CD14-positive monocyte (primary cell): ENCODE measurements at regions not wholly inside any gene's neighbourhood (a gene's known extent, or its start where the extent isn't known, plus 50 kb on each side); places are given as distances from the start of the nearest gene placed in this dataset.

ENCODE experiments used
- DNase-seq, 3 donors: peaks; one replicate each; pipeline ENCODE4 v3.0.0-alpha.2; 2011 to 2022
- H2AFZ ChIP-seq: 2 replicates; pipeline ENCODE4 v1.6.0; 2012; ENCODE audit warnings: mild to moderate bottlenecking, low read depth, low read length, inconsistent platforms; ENCODE audit not compliant: insufficient read depth, poor library complexity, severe bottlenecking
- H3K27ac ChIP-seq, 2 donors: 1 replicate in 1 of 2; 2 replicates in 1 of 2; pipeline ENCODE4 v1.5.1; 2012 to 2013; ENCODE audit warnings: low read length in 2 of 2, control low read depth in 1 of 2, inconsistent platforms in 1 of 2, low read depth in 1 of 2, mild to moderate bottlenecking in 1 of 2
- H3K27me3 ChIP-seq, 2 donors: one replicate each; pipeline versions ENCODE4 v1.6.0 to v1.6.1; 2011 to 2013; ENCODE audit warnings: low read length in 2 of 2; ENCODE audit not compliant: control insufficient read depth in 2 of 2, insufficient read depth in 2 of 2
- H3K36me3 ChIP-seq, 2 donors: replicated peaks in 1 of 2; 1 replicate in 1 of 2; 2 replicates in 1 of 2; pipeline versions ENCODE4 v1.5.1 to v1.6.1; 2012 to 2013; ENCODE audit warnings: low read length in 2 of 2, control low read depth in 1 of 2, inconsistent platforms in 1 of 2, mild to moderate bottlenecking in 1 of 2; ENCODE audit not compliant: insufficient read depth in 2 of 2, control insufficient read depth in 1 of 2
- H3K4me1 ChIP-seq, 2 donors: 1 replicate in 1 of 2; 2 replicates in 1 of 2; pipeline versions ENCODE4 v1.5.1 to v1.6.1; 2012 to 2013; ENCODE audit warnings: low read length in 2 of 2, control low read depth in 1 of 2, inconsistent platforms in 1 of 2, mild to moderate bottlenecking in 1 of 2, moderate library complexity in 1 of 2; ENCODE audit not compliant: insufficient read depth in 2 of 2, control insufficient read depth in 1 of 2
- H3K4me2 ChIP-seq: replicated peaks from 2 replicates; pipeline ENCODE3; 2012; ENCODE audit warnings: low read length, moderate library complexity, mild to moderate bottlenecking; ENCODE audit not compliant: poor library complexity, severe bottlenecking; ENCODE audit errors: extremely low read depth
- H3K4me3 ChIP-seq, 3 experiments: fragments of 200-600 bp in 1 of 3; sonication (generic) in 1 of 3; replicated peaks in 1 of 3; 1 replicate in 2 of 3; 2 replicates in 1 of 3; pipeline ENCODE4 v1.5.1; 2011 to 2013; ENCODE audit warnings: low read length in 3 of 3, mild to moderate bottlenecking in 3 of 3, control low read depth in 2 of 3, low read depth in 2 of 3, inconsistent platforms in 1 of 3, moderate library complexity in 1 of 3
- H3K79me2 ChIP-seq: 2 replicates; pipeline ENCODE4 v1.6.0; 2012; ENCODE audit warnings: mild to moderate bottlenecking, control low read depth, inconsistent platforms, low read length, moderate library complexity; ENCODE audit not compliant: insufficient read depth
- H3K9ac ChIP-seq: 2 replicates; pipeline ENCODE4 v1.6.0; 2017; ENCODE audit warnings: low read length, mild to moderate bottlenecking; ENCODE audit not compliant: insufficient read depth, poor library complexity, severe bottlenecking
- H3K9me3 ChIP-seq, 2 donors: replicated peaks in 1 of 2; 1 replicate in 1 of 2; 2 replicates in 1 of 2; pipeline versions ENCODE4 v1.5.1 to v1.6.1; 2012 to 2013; ENCODE audit warnings: low read length in 2 of 2, control low read depth in 1 of 2; ENCODE audit not compliant: control insufficient read depth in 1 of 2, insufficient read depth in 1 of 2
- H4K20me1 ChIP-seq: 2 replicates; pipeline ENCODE4 v1.6.0; 2012; ENCODE audit warnings: mild to moderate bottlenecking, low read length, control low read depth, moderate library complexity; ENCODE audit not compliant: insufficient read depth
- H3K27ac Mint-ChIP-seq, 7 donors: one replicate each; pipeline ENCODE4 v1.8.0; 2020; ENCODE audit warnings: mild to moderate bottlenecking in 7 of 7, mixed read lengths in 7 of 7, moderate library complexity in 6 of 7, inconsistent platforms in 2 of 7
- H3K27me3 Mint-ChIP-seq, 3 donors: one replicate each; pipeline ENCODE4 v1.8.0; 2021 to 2022; ENCODE audit warnings: low read depth in 3 of 3, mild to moderate bottlenecking in 3 of 3, mixed read lengths in 3 of 3, moderate library complexity in 3 of 3, inconsistent platforms in 1 of 3
- H3K36me3 Mint-ChIP-seq, 2 donors: one replicate each; pipeline ENCODE4 v1.8.0; 2020; ENCODE audit warnings: mixed read lengths in 2 of 2, inconsistent platforms in 1 of 2, mild to moderate bottlenecking in 1 of 2
- H3K4me1 Mint-ChIP-seq: one replicate; pipeline ENCODE4 v1.8.0; 2020; ENCODE audit warnings: mild to moderate bottlenecking, mixed read lengths
- H3K4me3 Mint-ChIP-seq, 2 donors: one replicate each; pipeline ENCODE4 v1.8.0; 2020; ENCODE audit warnings: mild to moderate bottlenecking in 2 of 2, mixed read lengths in 2 of 2, moderate library complexity in 1 of 2
- H3K9me3 Mint-ChIP-seq, 7 donors: one replicate each; pipeline ENCODE4 v1.8.0; 2020 to 2022; ENCODE audit warnings: mixed read lengths in 7 of 7, mild to moderate bottlenecking in 6 of 7, moderate library complexity in 6 of 7, inconsistent platforms in 2 of 7
- WGBS: methylation state at CpG from one replicate; pipeline ENCODE4 v1.1.5; 2013; ENCODE audit warnings: missing lambda C conversion rate; ENCODE audit not compliant: insufficient coverage; 5-methylcytosine and 5-hydroxymethylcytosine counted together
- intact Hi-C, 2 donors: fragments of 100-400 bp; cut with micrococcal nuclease; formaldehyde crosslinking; loops; one replicate each; pipeline versions ENCODE4 v1.15.0 to v1.15.1; 2023
- TF ChIP-seq, protein P1 (sequence below): fragments of 200-600 bp; IDR thresholded peaks from one replicate; pipeline ENCODE4 v1.8.0; 2022; ENCODE audit warnings: antibody characterized with exemption, mild to moderate bottlenecking

GRCh38 chr15:93866948-93867347, 364.4 kb upstream of the MCTP2 start:
- H3K9ac ChIP-seq = no peak overlapping the region
- Mint-ChIP-seq H3K4me1 (peaks cover 53% of the 10 kb centered on the region), H3K36me3 (peaks cover 5 to 6% of the 10 kb centered on the region in 2 donors), H3K27me3 (peaks cover 0 to 2% (median 0%) of the 10 kb centered on the region in 3 donors), H3K4me3 (no peak overlapping the region), H3K9me3 (peaks cover 0 to 4% (median 2%) of the 10 kb centered on the region in 7 donors), H3K27ac (no peak overlapping the region)
- H3K9me3 ChIP-seq = no peaks in the 10 kb centered on the region
- WGBS = no CpG with 5 or more reads among the region's 1 CpG
- peaks cover 49 to 51% of the 10 kb centered on the region in 2 donors for H3K4me1 ChIP-seq
- H3K36me3 ChIP-seq = no peaks in the 10 kb centered on the region
- TF ChIP-seq, protein P1, sequence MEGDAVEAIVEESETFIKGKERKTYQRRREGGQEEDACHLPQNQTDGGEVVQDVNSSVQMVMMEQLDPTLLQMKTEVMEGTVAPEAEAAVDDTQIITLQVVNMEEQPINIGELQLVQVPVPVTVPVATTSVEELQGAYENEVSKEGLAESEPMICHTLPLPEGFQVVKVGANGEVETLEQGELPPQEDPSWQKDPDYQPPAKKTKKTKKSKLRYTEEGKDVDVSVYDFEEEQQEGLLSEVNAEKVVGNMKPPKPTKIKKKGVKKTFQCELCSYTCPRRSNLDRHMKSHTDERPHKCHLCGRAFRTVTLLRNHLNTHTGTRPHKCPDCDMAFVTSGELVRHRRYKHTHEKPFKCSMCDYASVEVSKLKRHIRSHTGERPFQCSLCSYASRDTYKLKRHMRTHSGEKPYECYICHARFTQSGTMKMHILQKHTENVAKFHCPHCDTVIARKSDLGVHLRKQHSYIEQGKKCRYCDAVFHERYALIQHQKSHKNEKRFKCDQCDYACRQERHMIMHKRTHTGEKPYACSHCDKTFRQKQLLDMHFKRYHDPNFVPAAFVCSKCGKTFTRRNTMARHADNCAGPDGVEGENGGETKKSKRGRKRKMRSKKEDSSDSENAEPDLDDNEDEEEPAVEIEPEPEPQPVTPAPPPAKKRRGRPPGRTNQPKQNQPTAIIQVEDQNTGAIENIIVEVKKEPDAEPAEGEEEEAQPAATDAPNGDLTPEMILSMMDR = no peak
- intact Hi-C loops = no loop called here
- H3K27me3 ChIP-seq = no peaks in the 10 kb centered on the region
- no peaks in the 10 kb centered on the region for H3K79me2 ChIP-seq
- no peak overlapping the region for H2AFZ ChIP-seq
- no peaks in the 10 kb centered on the region for H4K20me1 ChIP-seq
- H3K4me2 ChIP-seq = no peak overlapping the region
- no peak for DNase-seq
- no peak overlapping the region for H3K27ac ChIP-seq
- H3K4me3 ChIP-seq = no peak overlapping the region

DNA sequence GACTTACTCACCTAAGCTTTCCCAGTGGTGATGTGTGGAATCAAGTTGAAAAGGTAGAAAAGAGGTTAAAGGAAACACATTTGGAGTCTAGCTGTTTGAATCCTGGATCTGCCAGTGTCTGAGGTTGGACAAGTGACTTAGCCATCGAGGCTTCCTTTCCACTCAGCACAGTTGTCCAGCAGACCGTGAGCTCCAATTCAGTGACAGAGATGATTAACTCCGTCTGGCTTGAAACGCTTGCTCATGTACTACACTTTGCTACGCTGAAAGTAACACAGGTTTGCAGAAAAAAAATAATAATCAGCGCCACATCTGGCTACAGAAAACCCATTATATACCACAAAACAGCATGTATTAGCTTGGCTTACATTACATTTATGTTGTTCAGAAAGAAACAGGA, 364.9 kb upstream of the MCTP2 start:
- no peak overlapping the region for H3K9ac ChIP-seq
- H3K27ac ChIP-seq = peak overlapping the region in 1 of 2 donors; percentile 38
- no peak for DNase-seq
- peaks cover 5 to 6% of the 10 kb centered on the region in 2 donors for H3K36me3 Mint-ChIP-seq
- peak overlapping the region in 3 of 7 donors; percentile 26 to 84 (median 75) for H3K27ac Mint-ChIP-seq
- no peaks in the 10 kb centered on the region for H3K36me3 ChIP-seq
- no peaks in the 10 kb centered on the region for H3K27me3 ChIP-seq
- intact Hi-C loops = no loop called here
- peaks cover 0 to 4% (median 2%) of the 10 kb centered on the region in 7 donors for H3K9me3 Mint-ChIP-seq
- H3K4me1 ChIP-seq = peaks cover 54 to 56% of the 10 kb centered on the region in 2 donors
- no peak overlapping the region for H3K4me2 ChIP-seq
- TF ChIP-seq, protein P1 = no peak
- H3K4me1 Mint-ChIP-seq = peaks cover 58% of the 10 kb centered on the region
- H2AFZ ChIP-seq = no peak overlapping the region
- no peaks in the 10 kb centered on the region for H3K79me2 ChIP-seq
- H3K4me3 ChIP-seq = no peak overlapping the region
- H4K20me1 ChIP-seq = no peaks in the 10 kb centered on the region
- peaks cover 0 to 2% (median 0%) of the 10 kb centered on the region in 3 donors for H3K27me3 Mint-ChIP-seq
- WGBS = 100% methylated on average over 3 of the region's 6 CpGs
- no peaks in the 10 kb centered on the region for H3K9me3 ChIP-seq
- no peak overlapping the region for H3K4me3 Mint-ChIP-seq
